Thyroid gland (tissue), 4 donors: ENCODE measurements at regions not wholly inside any gene's neighbourhood (a gene's known extent, or its start where the extent isn't known, plus 50 kb on each side); places are given as distances from the start of the nearest gene placed in this dataset.

Experiments used
- POLR2A ChIP-seq, 2 donors: fragments of 450-650 bp; IDR thresholded peaks; one replicate each; pipeline ENCODE4 v1.6.1; 2017; ENCODE audit warnings: antibody characterized with exemption in 2 of 2, mild to moderate bottlenecking in 2 of 2, moderate library complexity in 1 of 2
- TF ChIP-seq, protein P1 (sequence below), 6 experiments: fragments of 200-600 bp in 3 of 6; fragments of 450-650 bp in 3 of 6; sonication (generic) in 3 of 6; IDR thresholded peaks; one replicate each; pipeline ENCODE4 v1.5.1; 2016 to 2019; ENCODE audit warnings: antibody characterized with exemption in 6 of 6, mild to moderate bottlenecking in 2 of 6, inconsistent platforms in 1 of 6, moderate library complexity in 1 of 6

GRCh38 chr3:78516937-78517336 is 1250.9 kb downstream of the ROBO1 start:
- no peak for TF ChIP-seq POLR2A (IDR thresholded peaks at IDR 0.05)
- TF ChIP-seq, protein P1, sequence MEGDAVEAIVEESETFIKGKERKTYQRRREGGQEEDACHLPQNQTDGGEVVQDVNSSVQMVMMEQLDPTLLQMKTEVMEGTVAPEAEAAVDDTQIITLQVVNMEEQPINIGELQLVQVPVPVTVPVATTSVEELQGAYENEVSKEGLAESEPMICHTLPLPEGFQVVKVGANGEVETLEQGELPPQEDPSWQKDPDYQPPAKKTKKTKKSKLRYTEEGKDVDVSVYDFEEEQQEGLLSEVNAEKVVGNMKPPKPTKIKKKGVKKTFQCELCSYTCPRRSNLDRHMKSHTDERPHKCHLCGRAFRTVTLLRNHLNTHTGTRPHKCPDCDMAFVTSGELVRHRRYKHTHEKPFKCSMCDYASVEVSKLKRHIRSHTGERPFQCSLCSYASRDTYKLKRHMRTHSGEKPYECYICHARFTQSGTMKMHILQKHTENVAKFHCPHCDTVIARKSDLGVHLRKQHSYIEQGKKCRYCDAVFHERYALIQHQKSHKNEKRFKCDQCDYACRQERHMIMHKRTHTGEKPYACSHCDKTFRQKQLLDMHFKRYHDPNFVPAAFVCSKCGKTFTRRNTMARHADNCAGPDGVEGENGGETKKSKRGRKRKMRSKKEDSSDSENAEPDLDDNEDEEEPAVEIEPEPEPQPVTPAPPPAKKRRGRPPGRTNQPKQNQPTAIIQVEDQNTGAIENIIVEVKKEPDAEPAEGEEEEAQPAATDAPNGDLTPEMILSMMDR (IDR thresholded peaks at IDR 0.05), result no peak
